ENCODE measurements at regions not wholly inside any gene's neighbourhood (a gene's known extent, or its start where the extent isn't known, plus 50 kb on each side); places are given as distances from the start of the nearest gene placed in this dataset.

DNA sequence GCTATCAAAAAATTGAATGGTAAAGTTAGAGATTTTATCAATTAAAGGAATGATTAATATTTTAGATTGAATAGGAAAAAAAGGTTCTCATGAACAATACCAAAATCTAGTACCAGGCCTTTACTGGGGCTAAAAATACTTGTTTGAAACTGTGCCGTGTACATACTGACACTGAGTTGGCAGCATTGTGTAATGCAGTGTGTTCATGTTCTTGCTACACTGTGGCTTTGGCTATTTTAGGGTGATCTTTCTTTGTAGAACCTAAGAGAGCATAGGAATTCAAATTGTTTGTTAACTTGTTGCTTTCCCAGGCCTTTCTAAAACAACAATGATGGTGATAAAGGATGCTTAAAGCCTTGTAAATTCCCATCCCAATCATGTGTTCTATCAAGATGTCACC lies 80.9 kb downstream of the KIF4B start:
- TF ChIP-seq EZH2phosphoT487 (IDR thresholded peaks at IDR 0.05; ENCODE audit: borderline replicate concordance, low read depth, low read length) = no peak
- TF ChIP-seq, protein P1, sequence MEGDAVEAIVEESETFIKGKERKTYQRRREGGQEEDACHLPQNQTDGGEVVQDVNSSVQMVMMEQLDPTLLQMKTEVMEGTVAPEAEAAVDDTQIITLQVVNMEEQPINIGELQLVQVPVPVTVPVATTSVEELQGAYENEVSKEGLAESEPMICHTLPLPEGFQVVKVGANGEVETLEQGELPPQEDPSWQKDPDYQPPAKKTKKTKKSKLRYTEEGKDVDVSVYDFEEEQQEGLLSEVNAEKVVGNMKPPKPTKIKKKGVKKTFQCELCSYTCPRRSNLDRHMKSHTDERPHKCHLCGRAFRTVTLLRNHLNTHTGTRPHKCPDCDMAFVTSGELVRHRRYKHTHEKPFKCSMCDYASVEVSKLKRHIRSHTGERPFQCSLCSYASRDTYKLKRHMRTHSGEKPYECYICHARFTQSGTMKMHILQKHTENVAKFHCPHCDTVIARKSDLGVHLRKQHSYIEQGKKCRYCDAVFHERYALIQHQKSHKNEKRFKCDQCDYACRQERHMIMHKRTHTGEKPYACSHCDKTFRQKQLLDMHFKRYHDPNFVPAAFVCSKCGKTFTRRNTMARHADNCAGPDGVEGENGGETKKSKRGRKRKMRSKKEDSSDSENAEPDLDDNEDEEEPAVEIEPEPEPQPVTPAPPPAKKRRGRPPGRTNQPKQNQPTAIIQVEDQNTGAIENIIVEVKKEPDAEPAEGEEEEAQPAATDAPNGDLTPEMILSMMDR (conservative IDR thresholded peaks at IDR 0.05; ENCODE audit: low read length) = no peak
- ChIA-PET POLR2A (no interaction called here), CTCF (ENCODE audit: unreplicated experiment) (no interaction called here)
- Histone ChIP-seq H3K4me1 (ENCODE audit: insufficient read depth, low read length, poor library complexity, severe bottlenecking) (no peaks in the 10 kb centered on the region), H3K4me2 (ENCODE audit: low read length) (no peak overlapping the region), H3K4me3 (ENCODE audit: low read depth, low read length, poor library complexity, severe bottlenecking) (no peak overlapping the region), H3K9me2 (ENCODE audit: insufficient read depth, low read length) (no peaks in the 10 kb centered on the region), H2AFZ (ENCODE audit: low read length) (no peak overlapping the region), H3K9me3 (ENCODE audit: low read length) (no peaks in the 10 kb centered on the region), H4K20me1 (ENCODE audit: insufficient read depth, low read length) (no peaks in the 10 kb centered on the region), H3K27ac (ENCODE audit: low read depth, low read length, poor library complexity, severe bottlenecking) (no peak overlapping the region), H3K36me3 (ENCODE audit: insufficient read depth, low read length) (no peaks in the 10 kb centered on the region), H3K79me2 (ENCODE audit: insufficient read depth, low read depth, low read length) (no peaks in the 10 kb centered on the region)
- no peak for DNase-seq (ENCODE audit: low spot score)
- no TSS peak for BruUV-seq (replicated peaks)
- intact Hi-C loops (cut with micrococcal nuclease; ENCODE audit: unreplicated experiment) = no loop called here

DNA sequence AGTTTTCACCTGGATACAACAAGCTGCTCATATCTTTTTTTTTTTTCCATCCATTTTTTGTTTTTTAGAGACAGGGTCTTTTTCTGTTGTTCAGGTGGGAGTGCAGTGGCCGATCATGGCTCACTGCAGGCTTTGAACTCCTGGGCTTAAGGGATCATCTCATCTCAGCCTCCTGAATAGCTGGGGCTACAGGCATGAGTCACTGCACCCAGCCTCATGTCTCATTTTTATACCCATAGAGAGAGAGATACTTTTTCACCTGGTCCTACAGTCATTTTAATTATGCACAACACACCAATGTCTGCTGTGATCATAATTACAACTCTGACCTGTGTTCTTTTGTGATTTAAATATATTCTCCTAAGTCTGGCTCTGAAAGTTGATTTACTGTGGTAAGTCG lies 84.4 kb downstream of the KIF4B start:
- BruUV-seq (replicated peaks) = no TSS peak
- no peak overlapping the region for H3K4me3 ChIP-seq (ENCODE audit: low read depth, low read length, poor library complexity, severe bottlenecking)
- no peaks in the 10 kb centered on the region for H4K20me1 ChIP-seq (ENCODE audit: insufficient read depth, low read length)
- no peak overlapping the region for H3K27ac ChIP-seq (ENCODE audit: low read depth, low read length, poor library complexity, severe bottlenecking)
- no peaks in the 10 kb centered on the region for H3K9me3 ChIP-seq (ENCODE audit: low read length)
- no peak for DNase-seq (ENCODE audit: low spot score)
- H3K9me2 ChIP-seq (ENCODE audit: insufficient read depth, low read length) = no peaks in the 10 kb centered on the region
- ChIA-PET POLR2A (no interaction called here), CTCF (ENCODE audit: unreplicated experiment) (no interaction called here)
- TF ChIP-seq, protein P1 (conservative IDR thresholded peaks at IDR 0.05; ENCODE audit: low read length) = no peak
- TF ChIP-seq EZH2phosphoT487 (IDR thresholded peaks at IDR 0.05; ENCODE audit: borderline replicate concordance, low read depth, low read length) = no peak
- intact Hi-C loops (cut with micrococcal nuclease; ENCODE audit: unreplicated experiment) = no loop called here
- H3K4me1 ChIP-seq (ENCODE audit: insufficient read depth, low read length, poor library complexity, severe bottlenecking) = no peaks in the 10 kb centered on the region
- no peaks in the 10 kb centered on the region for H3K36me3 ChIP-seq (ENCODE audit: insufficient read depth, low read length)
- no peaks in the 10 kb centered on the region for H3K79me2 ChIP-seq (ENCODE audit: insufficient read depth, low read depth, low read length)
- no peak overlapping the region for H2AFZ ChIP-seq (ENCODE audit: low read length)
- H3K4me2 ChIP-seq (ENCODE audit: low read length) = no peak overlapping the region

DNA sequence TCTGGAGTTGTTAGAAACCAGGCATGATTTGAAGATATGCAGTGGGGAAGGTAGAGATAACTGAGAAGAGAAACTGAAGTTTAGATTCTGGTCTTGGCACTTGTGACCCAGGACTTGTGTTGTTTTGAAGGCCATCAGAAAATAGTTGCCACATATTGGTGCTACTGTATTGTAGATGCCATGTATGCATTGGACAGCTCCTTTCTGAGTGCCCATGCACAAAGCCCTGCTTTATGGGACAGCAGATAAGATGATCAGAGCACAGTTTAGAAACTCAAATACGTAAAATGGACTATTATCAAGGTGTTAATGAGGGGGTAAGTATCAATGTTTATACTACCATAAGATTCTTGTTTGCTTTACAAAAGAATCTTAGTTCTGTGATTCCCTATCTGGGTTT lies 84.9 kb downstream of the KIF4B start:
- Histone ChIP-seq H3K27ac (ENCODE audit: low read depth, low read length, poor library complexity, severe bottlenecking) (no peak overlapping the region), H3K4me1 (ENCODE audit: insufficient read depth, low read length, poor library complexity, severe bottlenecking) (no peaks in the 10 kb centered on the region), H2AFZ (ENCODE audit: low read length) (no peak overlapping the region), H3K4me2 (ENCODE audit: low read length) (no peak overlapping the region), H3K79me2 (ENCODE audit: insufficient read depth, low read depth, low read length) (no peaks in the 10 kb centered on the region), H3K9me3 (ENCODE audit: low read length) (no peaks in the 10 kb centered on the region), H4K20me1 (ENCODE audit: insufficient read depth, low read length) (no peaks in the 10 kb centered on the region), H3K9me2 (ENCODE audit: insufficient read depth, low read length) (no peaks in the 10 kb centered on the region), H3K4me3 (ENCODE audit: low read depth, low read length, poor library complexity, severe bottlenecking) (no peak overlapping the region), H3K36me3 (ENCODE audit: insufficient read depth, low read length) (no peaks in the 10 kb centered on the region)
- BruUV-seq (replicated peaks) = no TSS peak
- ChIA-PET CTCF (ENCODE audit: unreplicated experiment) (no interaction called here), POLR2A (no interaction called here)
- TF ChIP-seq, protein P1 (conservative IDR thresholded peaks at IDR 0.05; ENCODE audit: low read length) = no peak
- TF ChIP-seq EZH2phosphoT487 (IDR thresholded peaks at IDR 0.05; ENCODE audit: borderline replicate concordance, low read depth, low read length) = no peak
- DNase-seq (ENCODE audit: low spot score) = no peak
- intact Hi-C loops (cut with micrococcal nuclease; ENCODE audit: unreplicated experiment) = no loop called here
